Activated CD8-positive, alpha-beta memory T cell treated with anti-CD3 and anti-CD28 coated beads for 24 hours (primary cell): ENCODE measurements at regions not wholly inside any gene's neighbourhood (a gene's known extent, or its start where the extent isn't known, plus 50 kb on each side); places are given as distances from the start of the nearest gene placed in this dataset.

ENCODE experiments used
- DNase-seq: peaks from one replicate; pipeline ENCODE4 v3.0.0-alpha.2; 2020

DNA sequence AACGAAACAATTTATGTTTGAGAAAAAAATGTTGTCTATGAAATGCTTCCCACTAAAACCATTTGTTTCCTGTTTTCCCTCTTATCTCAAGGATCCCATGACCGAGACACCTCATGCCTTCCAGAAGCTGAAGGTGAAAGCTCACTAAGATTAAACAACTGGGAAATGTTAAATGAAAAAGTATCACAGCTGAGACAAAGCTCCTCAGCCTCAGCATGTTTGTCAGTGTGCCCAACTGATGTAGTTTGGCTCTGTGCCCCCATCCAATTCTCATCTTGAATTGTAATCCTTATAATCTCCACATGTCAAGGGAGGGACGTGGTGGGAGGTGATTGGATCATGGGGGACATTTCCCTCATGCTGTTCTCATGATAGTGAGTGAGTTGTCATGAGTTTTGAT is 327.3 kb downstream of the HTR7 start:
- DNase-seq = no peak

GRCh38 chr10:90557385-90557784 is 300.5 kb downstream of the HTR7 start:
- no peak for DNase-seq

GRCh38 chr10:90560331-90560730 is 297.5 kb downstream of the HTR7 start:
- no peak for DNase-seq

- DNase-seq = no peak
Observed at GRCh38 chr10:90561666-90562065, 296.2 kb downstream of the HTR7 start.

GRCh38 chr10:90571481-90572258 is 286.2 kb downstream of the HTR7 start:
- DNase-seq = no peak

DNA sequence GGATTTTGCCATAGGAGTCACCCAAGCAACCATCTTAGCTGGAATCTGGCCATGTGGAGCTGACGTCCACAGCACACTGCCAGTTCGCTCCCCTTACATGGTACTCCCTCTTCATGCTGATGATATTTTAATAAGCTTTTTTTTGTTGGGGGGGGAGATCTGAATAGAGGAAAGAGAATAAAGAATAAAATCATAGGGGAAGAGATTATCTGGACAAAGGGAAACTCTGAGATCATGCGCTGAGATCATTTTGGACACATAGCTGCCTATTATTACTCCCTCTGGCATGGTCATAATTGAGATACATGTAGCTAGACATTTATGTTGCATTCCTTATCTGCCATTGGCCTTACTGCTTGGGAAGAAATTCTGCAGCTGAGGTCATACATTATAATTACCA is 282.7 kb downstream of the HTR7 start:
- DNase-seq = no peak

DNA sequence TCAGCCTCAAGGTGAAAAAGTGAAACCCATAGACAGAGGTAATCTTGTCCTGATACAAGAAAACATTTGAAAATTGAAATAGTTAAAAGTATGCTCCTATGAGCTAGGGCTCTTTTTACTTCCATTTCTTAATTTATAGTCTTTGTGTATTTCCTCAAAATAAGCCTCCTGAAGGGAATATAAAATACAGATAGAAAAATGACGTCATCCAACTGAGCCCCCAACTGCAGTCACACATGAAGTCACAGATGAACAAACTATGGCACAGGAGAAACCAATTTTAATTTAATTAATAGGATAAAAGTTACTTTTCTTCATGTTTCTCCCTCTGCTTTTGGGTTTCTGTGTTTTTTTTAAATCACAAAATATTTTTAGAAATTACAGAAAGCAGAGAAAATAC is 280.3 kb downstream of the HTR7 start:
- no peak for DNase-seq

DNA sequence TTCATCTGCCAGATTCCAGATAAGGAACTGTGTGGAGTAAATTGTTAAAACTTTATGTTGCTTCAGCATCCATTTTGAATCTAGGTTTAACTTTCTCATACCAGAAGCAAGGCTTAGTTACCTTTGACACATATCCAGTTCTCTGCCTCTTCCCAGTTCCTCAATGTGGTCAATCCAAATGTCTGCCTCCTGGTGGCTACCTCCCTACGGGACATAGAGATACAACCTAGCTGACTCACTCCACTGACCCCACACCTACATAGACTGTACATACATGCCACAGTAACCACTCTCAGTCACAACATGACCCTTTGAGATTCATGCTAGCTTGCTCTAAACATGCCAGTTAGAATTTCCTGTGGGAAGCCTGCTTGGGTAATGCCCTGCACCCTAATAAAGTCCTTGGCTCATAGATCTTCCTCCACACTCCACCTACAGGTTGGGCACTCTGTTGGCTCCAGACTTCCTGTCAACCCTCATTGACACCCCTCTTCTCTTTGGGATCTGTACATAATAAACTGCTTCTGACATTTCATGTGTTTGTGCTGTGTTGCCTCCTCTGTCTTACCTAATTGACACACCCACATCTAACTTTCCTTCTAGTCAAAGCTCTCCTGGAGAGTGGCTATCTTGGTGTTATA is 278.1 kb downstream of the HTR7 start:
- no peak for DNase-seq

DNA sequence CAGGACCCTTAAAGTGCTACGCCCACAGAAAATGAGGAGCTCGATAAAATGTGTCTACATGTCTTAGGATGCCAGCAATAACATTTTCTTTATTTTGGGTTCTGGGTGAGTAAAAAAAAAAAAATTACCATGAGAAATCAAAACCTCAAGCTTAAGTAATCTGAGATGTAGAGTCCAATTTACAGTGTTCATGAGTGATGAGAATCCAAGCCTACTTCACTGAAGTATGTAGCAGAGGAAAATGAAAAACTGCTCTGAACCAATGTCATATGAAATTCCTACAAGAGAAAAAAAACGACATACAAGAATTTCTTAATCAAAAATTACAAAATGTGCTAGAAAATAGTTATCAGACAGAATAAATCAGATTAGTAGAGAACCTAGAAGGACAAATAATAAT is 274.4 kb downstream of the HTR7 start:
- DNase-seq = no peak

- DNase-seq = no peak
Observed at GRCh38 chr10:90587081-90587491, 270.8 kb downstream of the HTR7 start.

DNA sequence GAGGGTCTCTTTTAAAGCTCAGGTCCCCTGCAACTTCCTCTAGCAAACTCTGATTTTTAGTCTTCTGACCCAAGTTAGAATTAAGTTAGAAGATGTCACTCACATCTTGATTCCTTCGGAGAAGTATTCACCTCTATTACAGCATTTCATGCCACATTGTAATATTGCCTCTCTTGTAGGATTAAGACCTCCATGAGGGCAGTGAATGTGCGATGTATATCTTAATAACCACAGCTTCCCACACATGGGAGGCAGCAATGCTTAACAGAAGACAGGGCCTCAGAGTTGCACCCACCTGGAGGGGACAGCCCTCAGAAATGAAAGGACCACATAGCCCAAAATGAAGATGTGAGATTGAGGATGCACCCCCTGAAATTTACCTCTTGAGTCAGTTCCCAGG is 270.3 kb downstream of the HTR7 start:
- no peak for DNase-seq

DNA sequence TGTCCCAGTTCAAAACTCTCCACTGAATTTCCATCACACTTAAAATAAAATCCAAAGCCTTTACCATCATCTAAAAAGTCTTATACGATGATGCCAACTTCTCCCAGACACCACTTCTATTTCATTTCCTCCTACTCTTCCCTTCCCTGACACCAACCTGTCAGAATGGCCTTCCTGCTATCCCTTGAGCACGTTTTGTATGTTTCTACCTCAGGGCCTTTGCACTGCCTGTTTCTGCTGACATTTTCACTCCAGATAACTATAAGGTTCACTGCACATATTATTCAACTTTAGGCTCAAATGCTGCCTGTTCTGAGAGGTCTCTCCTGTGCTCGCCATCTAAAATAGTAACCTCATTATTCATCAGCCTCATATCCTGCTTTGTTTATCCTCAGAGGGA is 269.6 kb downstream of the HTR7 start:
- DNase-seq = no peak

DNA sequence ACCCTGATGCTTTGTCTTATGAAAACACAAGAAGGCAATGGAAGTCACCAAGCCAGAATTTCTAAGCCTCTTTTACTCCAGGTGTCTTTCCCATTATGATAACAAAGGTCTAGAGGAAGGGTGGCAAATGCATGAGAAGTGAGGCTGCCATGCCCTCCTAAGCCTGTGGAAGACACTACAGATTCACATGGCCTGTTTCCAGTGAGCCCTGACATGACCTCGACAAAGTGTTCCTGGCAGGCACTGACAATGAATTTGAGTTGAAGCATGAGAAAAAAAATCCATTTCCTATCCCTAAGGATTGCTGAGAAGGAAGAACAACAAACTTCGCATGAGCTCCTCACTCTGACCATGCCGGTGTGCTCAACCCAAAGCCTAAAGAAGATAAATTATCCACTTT is 268.0 kb downstream of the HTR7 start:
- no peak for DNase-seq

GRCh38 chr10:90591629-90592028 is 266.2 kb downstream of the HTR7 start:
- no peak for DNase-seq

DNA sequence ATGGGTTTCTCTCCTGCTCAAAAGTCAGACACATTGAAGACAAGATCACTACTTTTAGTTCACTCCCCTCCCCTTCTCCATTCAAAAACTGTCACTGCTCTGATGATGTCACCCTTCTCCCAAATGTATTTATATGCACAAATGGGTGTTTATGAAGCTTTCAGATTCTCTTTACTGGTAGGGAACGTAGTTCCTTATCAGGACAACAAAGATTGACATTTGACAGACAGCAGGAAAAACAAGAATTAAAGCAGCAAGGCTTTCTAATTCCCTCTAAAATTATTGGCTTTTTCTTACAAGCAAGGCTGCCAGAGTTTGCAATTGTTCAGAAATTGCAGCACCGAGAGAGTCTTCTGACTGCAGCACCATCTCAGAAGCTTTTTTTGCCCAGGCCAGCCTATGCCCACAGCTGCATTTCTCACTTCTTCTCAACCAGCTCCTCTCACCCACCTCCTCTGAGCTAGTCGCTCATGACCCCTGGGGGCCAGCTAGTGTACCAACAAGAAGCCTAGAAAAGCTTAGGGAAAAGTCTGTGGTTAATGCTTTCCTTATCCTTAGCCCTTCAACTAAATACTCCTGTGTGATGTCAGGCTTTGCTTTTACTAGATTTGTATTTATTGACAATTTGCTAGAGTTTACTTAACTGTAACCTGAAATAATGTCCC is 265.1 kb downstream of the HTR7 start:
- DNase-seq = no peak

DNA sequence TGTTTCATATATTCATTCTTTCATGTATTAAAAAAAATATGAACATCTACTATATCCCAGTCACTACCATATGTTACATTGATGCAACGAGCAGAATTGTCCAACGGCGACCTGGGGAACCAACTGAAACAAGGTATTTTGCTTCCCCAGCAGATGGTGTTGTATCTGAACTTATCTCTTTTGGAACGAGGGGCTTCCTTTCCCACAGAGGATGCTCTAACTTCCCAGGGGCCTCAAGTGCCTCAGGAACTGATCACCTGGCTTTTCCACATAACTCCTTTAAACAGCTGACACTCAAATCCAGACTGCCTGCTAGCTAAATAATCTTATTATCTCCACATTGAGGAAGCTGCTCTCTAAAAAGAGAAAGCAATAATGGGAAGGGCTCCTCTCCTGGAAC is 259.3 kb downstream of the HTR7 start:
- DNase-seq = no peak

GRCh38 chr10:90602862-90603610 is 254.8 kb downstream of the HTR7 start:
- no peak for DNase-seq

GRCh38 chr10:90604636-90605035 is 253.2 kb downstream of the HTR7 start:
- DNase-seq = no peak

GRCh38 chr10:90605506-90605905 is 252.3 kb downstream of the HTR7 start:
- no peak for DNase-seq

DNA sequence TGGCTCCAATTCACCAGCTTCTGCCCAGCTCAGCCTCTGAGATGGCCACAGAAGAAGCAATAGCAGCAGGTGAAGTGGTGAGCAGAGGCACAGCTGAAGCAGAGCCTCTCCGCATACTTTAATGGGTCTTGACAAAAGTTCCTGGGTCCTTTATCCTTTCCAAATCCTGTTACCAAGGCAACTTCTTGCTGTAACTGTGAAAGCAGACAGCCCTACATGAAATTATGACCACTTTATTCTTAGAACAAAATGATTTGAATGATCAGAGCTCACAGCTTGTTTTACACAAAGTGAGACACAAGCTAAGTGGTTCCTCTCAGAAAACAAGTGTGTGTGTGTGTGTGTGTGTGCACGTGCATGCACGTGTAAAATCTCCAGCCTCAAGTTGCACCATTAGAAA is 245.6 kb downstream of the HTR7 start:
- no peak for DNase-seq

- DNase-seq = no peak
Observed at GRCh38 chr10:90614631-90615030, 243.2 kb downstream of the HTR7 start.

- no peak for DNase-seq
Observed at GRCh38 chr10:90621577-90621976, 236.3 kb downstream of the HTR7 start.

DNA sequence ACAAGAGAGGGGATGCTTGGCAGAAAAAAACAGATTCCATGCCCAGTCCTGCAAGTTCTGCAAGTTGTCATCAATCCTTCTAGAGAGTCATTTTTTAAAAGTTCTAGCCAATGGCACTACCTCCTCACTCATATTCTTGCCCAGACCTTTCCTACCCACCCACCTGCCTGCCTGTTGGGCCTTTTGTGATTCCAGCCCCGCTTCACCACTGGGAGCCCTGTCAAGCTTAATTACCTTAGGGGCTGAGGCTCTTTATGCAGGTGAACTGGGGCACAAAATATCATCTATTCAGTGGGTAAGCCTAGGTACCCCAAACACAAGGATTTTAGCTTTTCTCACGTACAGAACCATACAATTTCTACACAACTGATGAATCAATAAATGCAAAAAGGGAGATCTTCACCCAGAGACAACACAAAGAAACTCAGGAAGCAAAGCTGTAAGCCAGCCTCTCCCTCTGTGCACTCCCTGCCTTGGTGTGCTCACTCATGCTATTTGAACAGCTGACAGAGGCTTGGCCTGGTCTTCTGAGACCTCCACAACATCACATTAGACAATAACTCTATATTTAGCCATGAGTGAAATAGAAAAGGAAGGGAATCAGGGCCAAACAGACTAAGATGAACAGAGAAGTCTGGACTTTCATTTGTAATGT is 222.6 kb downstream of the HTR7 start:
- no peak for DNase-seq
